ENCODE measurements at regions not wholly inside any gene's neighbourhood (a gene's known extent, or its start where the extent isn't known, plus 50 kb on each side); places are given as distances from the start of the nearest gene placed in this dataset.

- intact Hi-C loops (cut with DNase I): no loop called here
- Histone ChIP-seq H3K27me3 (no peaks in the 10 kb centered on the region), H3K27ac (no peak overlapping the region), H3K4me3 (no peak overlapping the region), H3K36me3 (no peaks in the 10 kb centered on the region), H3K4me1 (no peaks in the 10 kb centered on the region), H3K9me3 (no peaks in the 10 kb centered on the region)
- DNase-seq: no peak
- no peak for ATAC-seq
- TF ChIP-seq, protein P1, sequence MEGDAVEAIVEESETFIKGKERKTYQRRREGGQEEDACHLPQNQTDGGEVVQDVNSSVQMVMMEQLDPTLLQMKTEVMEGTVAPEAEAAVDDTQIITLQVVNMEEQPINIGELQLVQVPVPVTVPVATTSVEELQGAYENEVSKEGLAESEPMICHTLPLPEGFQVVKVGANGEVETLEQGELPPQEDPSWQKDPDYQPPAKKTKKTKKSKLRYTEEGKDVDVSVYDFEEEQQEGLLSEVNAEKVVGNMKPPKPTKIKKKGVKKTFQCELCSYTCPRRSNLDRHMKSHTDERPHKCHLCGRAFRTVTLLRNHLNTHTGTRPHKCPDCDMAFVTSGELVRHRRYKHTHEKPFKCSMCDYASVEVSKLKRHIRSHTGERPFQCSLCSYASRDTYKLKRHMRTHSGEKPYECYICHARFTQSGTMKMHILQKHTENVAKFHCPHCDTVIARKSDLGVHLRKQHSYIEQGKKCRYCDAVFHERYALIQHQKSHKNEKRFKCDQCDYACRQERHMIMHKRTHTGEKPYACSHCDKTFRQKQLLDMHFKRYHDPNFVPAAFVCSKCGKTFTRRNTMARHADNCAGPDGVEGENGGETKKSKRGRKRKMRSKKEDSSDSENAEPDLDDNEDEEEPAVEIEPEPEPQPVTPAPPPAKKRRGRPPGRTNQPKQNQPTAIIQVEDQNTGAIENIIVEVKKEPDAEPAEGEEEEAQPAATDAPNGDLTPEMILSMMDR (IDR thresholded peaks at IDR 0.05): no peak
Observed at GRCh38 chr2:138415985-138416384, 85.6 kb upstream of the SPOPL start.

- Histone ChIP-seq H3K4me1 (peaks cover 9% of the 10 kb centered on the region), H3K36me3 (no peaks in the 10 kb centered on the region), H3K27me3 (no peaks in the 10 kb centered on the region), H3K9me3 (no peaks in the 10 kb centered on the region), H3K27ac (no peak overlapping the region), H3K4me3 (no peak overlapping the region)
- no peak for ATAC-seq
- DNase-seq: no peak
- intact Hi-C loops (cut with DNase I): no loop called here
- TF ChIP-seq, protein P1 (IDR thresholded peaks at IDR 0.05): no peak
Observed at GRCh38 chr2:138418453-138418852, 83.1 kb upstream of the SPOPL start.

GRCh38 chr2:138421315-138421970, 80.1 kb upstream of the SPOPL start:
- intact Hi-C loops (cut with DNase I): no loop called here
- no peak overlapping the region for H3K27ac ChIP-seq
- DNase-seq (no peak), ATAC-seq (no peak)
- TF ChIP-seq, protein P1 (IDR thresholded peaks at IDR 0.05): no peak
- no peak overlapping the region for H3K4me3 ChIP-seq
- H3K36me3 ChIP-seq: no peaks in the 10 kb centered on the region
- peaks cover 9% of the 10 kb centered on the region for H3K4me1 ChIP-seq
- peaks cover 6% of the 10 kb centered on the region for H3K9me3 ChIP-seq
- H3K27me3 ChIP-seq: no peaks in the 10 kb centered on the region

DNA sequence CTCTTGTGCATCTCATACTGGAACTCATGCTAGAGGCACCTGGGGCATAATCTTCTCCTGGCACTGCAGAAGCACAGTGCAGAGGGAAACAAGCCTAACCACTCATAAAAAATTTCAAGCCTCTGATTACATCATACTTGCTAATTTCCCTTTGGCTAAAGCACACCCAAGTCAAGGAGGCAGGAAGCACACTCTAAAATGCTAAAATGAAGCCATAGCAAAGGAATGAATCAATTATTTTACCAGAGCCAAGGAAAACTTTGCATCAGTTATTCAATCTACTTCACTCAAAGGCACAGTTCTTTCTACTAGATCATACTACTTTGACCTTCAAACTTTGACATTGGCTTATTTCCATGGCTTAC, 79.6 kb upstream of the SPOPL start:
- peaks cover 7% of the 10 kb centered on the region for H3K9me3 ChIP-seq
- no peak overlapping the region for H3K4me3 ChIP-seq
- no peaks in the 10 kb centered on the region for H3K36me3 ChIP-seq
- TF ChIP-seq, protein P1 (IDR thresholded peaks at IDR 0.05): no peak
- ATAC-seq (peak; percentile 92), DNase-seq (no peak)
- no peaks in the 10 kb centered on the region for H3K27me3 ChIP-seq
- H3K4me1 ChIP-seq: peaks cover 9% of the 10 kb centered on the region
- intact Hi-C loops (cut with DNase I): no loop called here
- no peak overlapping the region for H3K27ac ChIP-seq

DNA sequence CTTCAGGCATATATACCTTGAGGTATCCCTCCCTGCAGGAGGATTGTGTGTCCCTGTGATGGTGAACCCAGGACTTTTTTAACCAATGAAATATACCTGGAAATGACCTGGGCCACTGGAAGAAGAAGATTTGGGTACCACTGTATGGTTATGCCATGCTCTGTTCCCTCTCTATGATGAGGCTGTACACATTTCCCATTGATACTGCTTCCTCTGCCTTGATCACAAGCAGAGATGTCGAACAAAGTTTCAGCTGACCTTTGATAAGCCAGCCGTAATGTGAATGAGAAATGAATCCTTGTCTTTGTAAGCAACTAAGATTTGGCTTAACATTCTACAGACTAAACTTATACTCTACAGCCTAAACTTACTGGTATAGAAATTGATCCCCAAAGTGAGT, 78.4 kb upstream of the SPOPL start:
- no peak for DNase-seq
- H3K27ac ChIP-seq: no peak overlapping the region
- H3K27me3 ChIP-seq: no peaks in the 10 kb centered on the region
- intact Hi-C loops (cut with DNase I): no loop called here
- peaks cover 9% of the 10 kb centered on the region for H3K4me1 ChIP-seq
- ATAC-seq: no peak
- H3K36me3 ChIP-seq: no peaks in the 10 kb centered on the region
- TF ChIP-seq, protein P1 (IDR thresholded peaks at IDR 0.05): no peak
- H3K9me3 ChIP-seq: peaks cover 7% of the 10 kb centered on the region
- H3K4me3 ChIP-seq: no peak overlapping the region

DNA sequence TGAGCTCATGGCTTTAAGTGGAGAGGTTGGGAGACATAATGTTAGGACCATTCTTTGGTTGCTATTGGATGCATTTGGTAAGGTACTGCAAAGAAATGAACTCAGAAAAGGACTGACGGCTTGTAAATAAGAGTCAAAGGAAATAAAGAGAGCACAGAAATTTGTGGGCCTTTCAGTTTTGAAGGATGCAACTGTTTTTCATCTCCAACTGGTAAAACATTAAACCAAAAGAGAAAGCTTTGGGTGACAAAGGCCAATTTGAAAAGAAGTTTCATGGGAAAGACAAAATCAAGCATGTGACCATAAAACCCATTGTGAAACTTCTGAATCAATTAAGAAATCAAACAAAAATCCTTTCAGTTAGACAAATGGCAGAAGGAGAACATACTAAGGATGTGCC, 77.8 kb upstream of the SPOPL start:
- H3K4me3 ChIP-seq: no peak overlapping the region
- intact Hi-C loops (cut with DNase I): no loop called here
- no peaks in the 10 kb centered on the region for H3K27me3 ChIP-seq
- peaks cover 7% of the 10 kb centered on the region for H3K9me3 ChIP-seq
- no peaks in the 10 kb centered on the region for H3K36me3 ChIP-seq
- H3K4me1 ChIP-seq: peaks cover 9% of the 10 kb centered on the region
- TF ChIP-seq, protein P1 (IDR thresholded peaks at IDR 0.05): no peak
- H3K27ac ChIP-seq: no peak overlapping the region
- DNase-seq (no peak), ATAC-seq (no peak)
